GM12878 (cell line): ENCODE measurements at regions not wholly inside any gene's neighbourhood (a gene's known extent, or its start where the extent isn't known, plus 50 kb on each side); places are given as distances from the start of the nearest gene placed in this dataset.

Experiments
- ATAC-seq: fragments of 200-7000 bp; cut with Tn5 transposase; 3 replicates; pipeline ENCODE4 v1.9.1; 2020; ENCODE audit warnings: mild to moderate bottlenecking, moderate library complexity
- BruUV-seq: library from RNA; stranded (reverse); fragments of 400-500 nt; replicated peaks from 2 replicates; lab custom pipeline; 2021; lab: Mats Ljungman, UMichigan
- CTCF ChIA-PET: fragments of 300-600 bp; sonication (Branson Sonifier 250); formaldehyde crosslinking; extraction: SDS; loops from one replicate; lab custom pipeline; 2021; ENCODE audit warnings: inconsistent platforms; lab: Yijun Ruan, JAX
- POLR2A ChIA-PET: fragments of 350-600 bp; formaldehyde crosslinking; extraction: SDS; loops from one replicate; lab custom pipeline; 2021; ENCODE audit warnings: inconsistent platforms; lab: Charles Lee
- RAD21 ChIA-PET: fragments of 300-600 bp; sonication (Branson Sonifier 250); formaldehyde crosslinking; loops from one replicate; lab custom pipeline; 2023; ENCODE audit warnings: antibody characterized with exemption; ENCODE audit not compliant: unreplicated experiment; lab: Charles Lee
- SMC1A ChIA-PET: fragments of 300-600 bp; sonication (Branson Sonifier 250); formaldehyde crosslinking; loops from one replicate; lab custom pipeline; 2023; ENCODE audit not compliant: unreplicated experiment, uncharacterized antibody; lab: Charles Lee
- DNase-seq: peaks from one replicate; pipeline ENCODE4 v3.0.0-alpha.2; 2011; ENCODE audit warnings: low read depth, low spot score
- FAIRE-seq: peaks from 3 replicates; lab custom pipeline; 2011; peaks lifted over from hg19 to GRCh38; lab: Jason Lieb, UNC
- H2AFZ ChIP-seq: 2 replicates; pipeline ENCODE4 v1.6.0; 2011; ENCODE audit warnings: low read depth, low read length, control low read depth; ENCODE audit not compliant: control insufficient read depth
- H3K27ac ChIP-seq: 2 replicates; pipeline ENCODE4 v1.5.1; 2011; ENCODE audit warnings: control low read depth; ENCODE audit not compliant: control insufficient read depth, insufficient read depth
- H3K27me3 ChIP-seq, 2 experiments: replicated peaks in 1 of 2; 2 replicates each; pipeline versions ENCODE4 v1.6.0 to v1.6.1; 2011; ENCODE audit warnings: low read length in 1 of 2; ENCODE audit not compliant: control insufficient read depth in 2 of 2, insufficient read depth in 2 of 2
- H3K36me3 ChIP-seq, 2 experiments: 2 replicates each; pipeline ENCODE4 v1.5.1; 2011; ENCODE audit warnings: low read length in 1 of 2; ENCODE audit not compliant: control insufficient read depth in 2 of 2, insufficient read depth in 2 of 2
- H3K4me1 ChIP-seq: 2 replicates; pipeline ENCODE4 v1.6.1; 2011; ENCODE audit warnings: mild to moderate bottlenecking, low read length, moderate library complexity, mixed read lengths; ENCODE audit not compliant: control insufficient read depth, insufficient read depth
- H3K4me2 ChIP-seq: 2 replicates; pipeline ENCODE4 v1.6.0; 2011; ENCODE audit warnings: control low read depth; ENCODE audit not compliant: control insufficient read depth, insufficient read depth
- H3K4me3 ChIP-seq: fragments of 200-600 bp; sonication (generic); 2 replicates; pipeline ENCODE4 v1.5.1; 2016
- H3K79me2 ChIP-seq: 2 replicates; pipeline ENCODE4 v1.6.0; 2011; ENCODE audit warnings: low read length; ENCODE audit not compliant: control insufficient read depth, insufficient read depth
- H3K9ac ChIP-seq: 2 replicates; pipeline ENCODE4 v1.8.0; 2011; ENCODE audit warnings: low read length, control low read depth, mixed read lengths; ENCODE audit not compliant: control insufficient read depth, insufficient read depth
- H3K9me3 ChIP-seq: replicated peaks from 3 replicates; pipeline ENCODE4 v1.5.1; 2011; ENCODE audit warnings: mild to moderate bottlenecking, low read length; ENCODE audit not compliant: control insufficient read depth, insufficient read depth
- H4K20me1 ChIP-seq: 2 replicates; pipeline ENCODE4 v1.6.0; 2011; ENCODE audit not compliant: control insufficient read depth, insufficient read depth
- BACH1 ChIP-seq: fragments of 450-650 bp; IDR thresholded peaks from 2 replicates; pipeline ENCODE4 v1.6.1; 2017; ENCODE audit warnings: mild to moderate bottlenecking, borderline replicate concordance
- EZH2 ChIP-seq: IDR thresholded peaks from 2 replicates; pipeline ENCODE4 v1.6.1; 2012; ENCODE audit warnings: low read depth, mild to moderate bottlenecking, control low read depth, inconsistent platforms, low read length, borderline replicate concordance; ENCODE audit not compliant: control insufficient read depth
- SMAD5 ChIP-seq: IDR thresholded peaks from 2 replicates; pipeline ENCODE4 v1.6.1; 2016; ENCODE audit warnings: antibody characterized with exemption, low read depth
- SMC3 ChIP-seq: IDR thresholded peaks from 2 replicates; pipeline ENCODE4 v1.6.1; 2011; ENCODE audit warnings: low read length, improper control_type of control experiment, borderline replicate concordance
- SP1 ChIP-seq: IDR thresholded peaks from one replicate; pipeline ENCODE4 v1.6.1; 2011; ENCODE audit warnings: low read depth, low read length
- USF1 ChIP-seq: IDR thresholded peaks from 2 replicates; pipeline ENCODE4 v1.6.1; 2011; ENCODE audit warnings: borderline replicate concordance, low read depth, mild to moderate bottlenecking, moderate library complexity, mixed read lengths, low read length; ENCODE audit not compliant: insufficient read depth; ENCODE audit errors: extremely low read length
- ZSCAN29 ChIP-seq: fragments of 450-650 bp; IDR thresholded peaks from 2 replicates; pipeline ENCODE4 v1.6.1; 2017; ENCODE audit warnings: mild to moderate bottlenecking, moderate library complexity
- WGBS: methylation state at CpG from one replicate; pipeline ENCODE4 v1.1.6; 2016; ENCODE audit warnings: low lambda C conversion rate; ENCODE audit not compliant: insufficient replicate concordance, insufficient coverage; ENCODE audit errors: missing lambda C conversion rate; 5-methylcytosine and 5-hydroxymethylcytosine counted together
- in situ Hi-C: fragments of 300-500 bp; cut with MboI; formaldehyde crosslinking; loops from 9 replicates; pipeline ENCODE4 v1.14.3; 2018; ENCODE audit warnings: mixed read lengths
- intact Hi-C: fragments of 100-400 bp; cut with micrococcal nuclease; formaldehyde crosslinking; loops from one replicate; pipeline ENCODE4 v1.14.2; 2022; ENCODE audit not compliant: unreplicated experiment

- no peak for TF ChIP-seq EZH2
- TF ChIP-seq SMC3 = no peak
- TF ChIP-seq USF1 = no peak
- TF ChIP-seq BACH1 = no peak
- TF ChIP-seq ZSCAN29 = no peak
- TF ChIP-seq SP1 = no peak
Observed at GRCh38 chr9:86778761-86779160, 168.5 kb downstream of the GAS1 start (continued).

GRCh38 chr9:86775718-86776117 lies 171.6 kb downstream of the GAS1 start:
- Histone ChIP-seq H3K36me3 (no peaks in the 10 kb centered on the region), H3K9ac (no peak overlapping the region), H3K4me1 (no peaks in the 10 kb centered on the region), H3K79me2 (no peaks in the 10 kb centered on the region), H3K9me3 (no peaks in the 10 kb centered on the region), H4K20me1 (no peaks in the 10 kb centered on the region), H2AFZ (no peak overlapping the region), H3K4me3 (no peak overlapping the region), H3K27me3 (no peaks in the 10 kb centered on the region; a peak in 1 of 4 replicates), H3K4me2 (no peak overlapping the region), H3K27ac (no peak overlapping the region)
- SMC1A ChIA-PET = interaction anchor here (1.6 kb wide), 1 partner anchor 12 kb away, joined by 3 read pairs; no protein-coding TSS in a partner anchor
- intact Hi-C loops = no loop called here
- FAIRE-seq (no peak), DNase-seq (no peak), ATAC-seq (no peak)
- TF ChIP-seq SMAD5 = no peak
- in situ Hi-C loops = no loop called here
- RAD21 ChIA-PET = no interaction called here
- POLR2A ChIA-PET = no interaction called here
- BruUV-seq = no TSS peak
- CTCF ChIA-PET = no interaction called here
- WGBS = 0% methylated on average over 2 of the region's 2 CpGs
